ENCODE measurements at regions not wholly inside any gene's neighbourhood (a gene's known extent, or its start where the extent isn't known, plus 50 kb on each side); places are given as distances from the start of the nearest gene placed in this dataset.

DNA sequence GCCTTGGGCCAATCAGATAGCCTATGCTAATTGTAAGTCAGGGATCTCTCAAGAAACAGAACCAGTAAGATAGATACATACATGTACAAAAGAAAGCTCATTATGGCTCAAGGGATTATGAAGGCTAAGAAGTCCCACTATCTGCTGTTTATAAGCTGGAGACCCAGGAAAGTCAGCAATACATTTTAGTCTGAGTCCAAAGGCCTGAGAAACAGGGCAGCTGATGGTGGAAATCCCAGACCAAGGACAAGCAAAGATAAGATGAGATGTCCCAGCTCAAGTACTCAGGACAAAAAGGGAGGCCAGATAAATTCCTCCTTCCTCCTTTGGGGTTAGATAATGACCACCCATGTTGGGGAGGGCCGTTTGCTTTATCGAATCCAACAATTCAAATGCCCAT lies 269.9 kb downstream of the AJAP1 start:
- TF ChIP-seq MXI1 (IDR thresholded peaks at IDR 0.05; ENCODE audit: low read depth, low read length) (no peak), EP300 (IDR thresholded peaks at IDR 0.05; ENCODE audit: borderline replicate concordance in 1 of 2, control insufficient read depth in 1 of 2, low read depth in 2 of 2, low read length in 2 of 2) (no peak)
- TF ChIP-seq, protein P1, sequence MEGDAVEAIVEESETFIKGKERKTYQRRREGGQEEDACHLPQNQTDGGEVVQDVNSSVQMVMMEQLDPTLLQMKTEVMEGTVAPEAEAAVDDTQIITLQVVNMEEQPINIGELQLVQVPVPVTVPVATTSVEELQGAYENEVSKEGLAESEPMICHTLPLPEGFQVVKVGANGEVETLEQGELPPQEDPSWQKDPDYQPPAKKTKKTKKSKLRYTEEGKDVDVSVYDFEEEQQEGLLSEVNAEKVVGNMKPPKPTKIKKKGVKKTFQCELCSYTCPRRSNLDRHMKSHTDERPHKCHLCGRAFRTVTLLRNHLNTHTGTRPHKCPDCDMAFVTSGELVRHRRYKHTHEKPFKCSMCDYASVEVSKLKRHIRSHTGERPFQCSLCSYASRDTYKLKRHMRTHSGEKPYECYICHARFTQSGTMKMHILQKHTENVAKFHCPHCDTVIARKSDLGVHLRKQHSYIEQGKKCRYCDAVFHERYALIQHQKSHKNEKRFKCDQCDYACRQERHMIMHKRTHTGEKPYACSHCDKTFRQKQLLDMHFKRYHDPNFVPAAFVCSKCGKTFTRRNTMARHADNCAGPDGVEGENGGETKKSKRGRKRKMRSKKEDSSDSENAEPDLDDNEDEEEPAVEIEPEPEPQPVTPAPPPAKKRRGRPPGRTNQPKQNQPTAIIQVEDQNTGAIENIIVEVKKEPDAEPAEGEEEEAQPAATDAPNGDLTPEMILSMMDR (IDR thresholded peaks at IDR 0.05 in 2 of 3, conservative IDR thresholded peaks at IDR 0.05 in 1 of 3; ENCODE audit: control insufficient read depth in 2 of 3, extremely low read depth in 1 of 3, insufficient read depth in 1 of 3, low read depth in 3 of 3, low read length in 3 of 3) = no peak
